C4-2B (cell line): ENCODE measurements at regions not wholly inside any gene's neighbourhood (a gene's known extent, or its start where the extent isn't known, plus 50 kb on each side); places are given as distances from the start of the nearest gene placed in this dataset.

Experiments
- CTCF ChIP-seq: fragments of 450-650 bp; conservative IDR thresholded peaks from 2 replicates; pipeline ENCODE4 v1.5.1; 2017; ENCODE audit warnings: mild to moderate bottlenecking
- ZFX ChIP-seq: fragments of 450-650 bp; IDR thresholded peaks from 2 replicates; pipeline ENCODE4 v1.6.1; 2017

GRCh38 chr2:199019898-199020507 lies 437.7 kb downstream of the SATB2 start:
- peak; percentile 39 for TF ChIP-seq CTCF
- TF ChIP-seq ZFX, result no peak
